ENCODE measurements at regions not wholly inside any gene's neighbourhood (a gene's known extent, or its start where the extent isn't known, plus 50 kb on each side); places are given as distances from the start of the nearest gene placed in this dataset.
"Not testable (repeated sequence)": the region's sequence is repeated elsewhere in the genome, so short reads cannot be mapped to it uniquely, and the experiment has no call there.

- H3K4me3 Mint-ChIP-seq = no peak overlapping the region
- no peak for DNase-seq
- H3K9me3 ChIP-seq (ENCODE audit: control insufficient read depth, low read length, poor library complexity, severe bottlenecking) = peaks cover 5% of the 10 kb centered on the region
- no peak overlapping the region for H3K27ac Mint-ChIP-seq
- no peaks in the 10 kb centered on the region for H3K4me1 Mint-ChIP-seq
- no peaks in the 10 kb centered on the region for H3K36me3 Mint-ChIP-seq (ENCODE audit: low read depth)
- no peaks in the 10 kb centered on the region for H3K27me3 Mint-ChIP-seq
- no peak for ATAC-seq
Observed at GRCh38 chr5:3092211-3092610, 340.7 kb upstream of the IRX2 start.

- no peaks in the 10 kb centered on the region for H3K27me3 Mint-ChIP-seq
- peaks cover 5% of the 10 kb centered on the region for H3K9me3 ChIP-seq (ENCODE audit: control insufficient read depth, low read length, poor library complexity, severe bottlenecking)
- H3K27ac Mint-ChIP-seq = no peak overlapping the region
- DNase-seq = no peak
- H3K4me3 Mint-ChIP-seq = no peak overlapping the region
- no peaks in the 10 kb centered on the region for H3K36me3 Mint-ChIP-seq (ENCODE audit: low read depth)
- H3K4me1 Mint-ChIP-seq = no peaks in the 10 kb centered on the region
- no peak for ATAC-seq
Observed at GRCh38 chr5:3091040-3091774, 339.7 kb upstream of the IRX2 start.

- H3K4me1 Mint-ChIP-seq; H3K27ac Mint-ChIP-seq; ATAC-seq; H3K36me3 Mint-ChIP-seq (ENCODE audit: low read depth); H3K9me3 ChIP-seq (ENCODE audit: control insufficient read depth, low read length, poor library complexity, severe bottlenecking); H3K27me3 Mint-ChIP-seq; H3K4me3 Mint-ChIP-seq; DNase-seq: not testable (repeated sequence)
Observed at GRCh38 chr5:3090305-3090704, 338.8 kb upstream of the IRX2 start.

GRCh38 chr5:3080366-3080765, 328.9 kb upstream of the IRX2 start:
- DNase-seq (no peak), ATAC-seq (no peak)
- no peaks in the 10 kb centered on the region for H3K27me3 Mint-ChIP-seq
- H3K9me3 ChIP-seq (ENCODE audit: control insufficient read depth, low read length, poor library complexity, severe bottlenecking) = no peaks in the 10 kb centered on the region
- H3K36me3 Mint-ChIP-seq (ENCODE audit: low read depth) = no peaks in the 10 kb centered on the region
- H3K4me1 Mint-ChIP-seq = no peaks in the 10 kb centered on the region
- H3K27ac Mint-ChIP-seq = no peak overlapping the region
- H3K4me3 Mint-ChIP-seq = no peak overlapping the region

- ATAC-seq (no peak), DNase-seq (no peak)
- H3K4me1 Mint-ChIP-seq = no peaks in the 10 kb centered on the region
- H3K4me3 Mint-ChIP-seq = no peak overlapping the region
- H3K27ac Mint-ChIP-seq = no peak overlapping the region
- no peaks in the 10 kb centered on the region for H3K27me3 Mint-ChIP-seq
- no peaks in the 10 kb centered on the region for H3K9me3 ChIP-seq (ENCODE audit: control insufficient read depth, low read length, poor library complexity, severe bottlenecking)
- no peaks in the 10 kb centered on the region for H3K36me3 Mint-ChIP-seq (ENCODE audit: low read depth)
Observed at GRCh38 chr5:3077684-3078083, 326.2 kb upstream of the IRX2 start.

GRCh38 chr5:3075309-3075708, 323.8 kb upstream of the IRX2 start:
- ATAC-seq = no peak
- Mint-ChIP-seq H3K27me3 (no peaks in the 10 kb centered on the region), H3K4me3 (no peak overlapping the region), H3K36me3 (ENCODE audit: low read depth) (no peaks in the 10 kb centered on the region), H3K4me1 (no peaks in the 10 kb centered on the region), H3K27ac (no peak overlapping the region)
- DNase-seq = no peak
- H3K9me3 ChIP-seq (ENCODE audit: control insufficient read depth, low read length, poor library complexity, severe bottlenecking) = no peaks in the 10 kb centered on the region

- H3K27ac Mint-ChIP-seq = no peak overlapping the region
- H3K4me1 Mint-ChIP-seq = no peaks in the 10 kb centered on the region
- no peak overlapping the region for H3K4me3 Mint-ChIP-seq
- no peak for DNase-seq
- H3K27me3 Mint-ChIP-seq = no peaks in the 10 kb centered on the region
- H3K36me3 Mint-ChIP-seq (ENCODE audit: low read depth) = no peaks in the 10 kb centered on the region
- no peaks in the 10 kb centered on the region for H3K9me3 ChIP-seq (ENCODE audit: control insufficient read depth, low read length, poor library complexity, severe bottlenecking)
- ATAC-seq = no peak
Observed at GRCh38 chr5:3068401-3068800, 316.9 kb upstream of the IRX2 start.

GRCh38 chr5:3060283-3060682, 308.8 kb upstream of the IRX2 start:
- H3K9me3 ChIP-seq (ENCODE audit: control insufficient read depth, low read length, poor library complexity, severe bottlenecking) = no peaks in the 10 kb centered on the region
- H3K4me1 Mint-ChIP-seq = no peaks in the 10 kb centered on the region
- ATAC-seq (no peak), DNase-seq (no peak)
- no peak overlapping the region for H3K4me3 Mint-ChIP-seq
- no peak overlapping the region for H3K27ac Mint-ChIP-seq
- no peaks in the 10 kb centered on the region for H3K27me3 Mint-ChIP-seq
- no peaks in the 10 kb centered on the region for H3K36me3 Mint-ChIP-seq (ENCODE audit: low read depth)

- no peak for ATAC-seq
- Mint-ChIP-seq H3K27ac (no peak overlapping the region), H3K4me3 (no peak overlapping the region), H3K36me3 (ENCODE audit: low read depth) (no peaks in the 10 kb centered on the region), H3K4me1 (no peaks in the 10 kb centered on the region), H3K27me3 (no peaks in the 10 kb centered on the region)
- H3K9me3 ChIP-seq (ENCODE audit: control insufficient read depth, low read length, poor library complexity, severe bottlenecking) = no peaks in the 10 kb centered on the region
- no peak for DNase-seq
Observed at GRCh38 chr5:3059488-3059887, 308.0 kb upstream of the IRX2 start.

- Mint-ChIP-seq H3K36me3 (ENCODE audit: low read depth) (no peaks in the 10 kb centered on the region), H3K4me1 (no peaks in the 10 kb centered on the region), H3K27me3 (no peaks in the 10 kb centered on the region)
Observed at GRCh38 chr5:3058942-3059341, 307.5 kb upstream of the IRX2 start.

GRCh38 chr5:3056866-3057265, 305.4 kb upstream of the IRX2 start:
- Mint-ChIP-seq H3K36me3 (ENCODE audit: low read depth) (peaks cover 2% of the 10 kb centered on the region), H3K4me3 (no peak overlapping the region), H3K27me3 (no peaks in the 10 kb centered on the region), H3K4me1 (no peaks in the 10 kb centered on the region), H3K27ac (no peak overlapping the region)
- DNase-seq (no peak), ATAC-seq (no peak)
- H3K9me3 ChIP-seq (ENCODE audit: control insufficient read depth, low read length, poor library complexity, severe bottlenecking) = no peaks in the 10 kb centered on the region

More at GRCh38 chr5:3058942-3059341, 307.5 kb upstream of the IRX2 start:
- Mint-ChIP-seq H3K4me3 (no peak overlapping the region), H3K27ac (no peak overlapping the region)
- no peaks in the 10 kb centered on the region for H3K9me3 ChIP-seq (ENCODE audit: control insufficient read depth, low read length, poor library complexity, severe bottlenecking)
- DNase-seq (no peak), ATAC-seq (no peak)

- no peak overlapping the region for H3K4me3 Mint-ChIP-seq
- no peaks in the 10 kb centered on the region for H3K4me1 Mint-ChIP-seq
- no peak overlapping the region for H3K27ac Mint-ChIP-seq
- DNase-seq = no peak
- ATAC-seq = no peak
- H3K27me3 Mint-ChIP-seq = no peaks in the 10 kb centered on the region
- H3K36me3 Mint-ChIP-seq (ENCODE audit: low read depth) = peaks cover 2% of the 10 kb centered on the region
- H3K9me3 ChIP-seq (ENCODE audit: control insufficient read depth, low read length, poor library complexity, severe bottlenecking) = peaks cover 8% of the 10 kb centered on the region
Observed at GRCh38 chr5:3051400-3051799, 299.9 kb upstream of the IRX2 start.

- peaks cover 2% of the 10 kb centered on the region for H3K36me3 Mint-ChIP-seq (ENCODE audit: low read depth)
- ATAC-seq = no peak
- no peaks in the 10 kb centered on the region for H3K27me3 Mint-ChIP-seq
- H3K27ac Mint-ChIP-seq = no peak overlapping the region
- DNase-seq = no peak
- H3K4me3 Mint-ChIP-seq = no peak overlapping the region
- H3K4me1 Mint-ChIP-seq = no peaks in the 10 kb centered on the region
- peaks cover 8% of the 10 kb centered on the region for H3K9me3 ChIP-seq (ENCODE audit: control insufficient read depth, low read length, poor library complexity, severe bottlenecking)
Observed at GRCh38 chr5:3050863-3051262, 299.4 kb upstream of the IRX2 start.

- H3K27me3 Mint-ChIP-seq = no peaks in the 10 kb centered on the region
- no peak overlapping the region for H3K4me3 Mint-ChIP-seq
- peaks cover 2% of the 10 kb centered on the region for H3K36me3 Mint-ChIP-seq (ENCODE audit: low read depth)
- no peaks in the 10 kb centered on the region for H3K4me1 Mint-ChIP-seq
- ATAC-seq (no peak), DNase-seq (no peak)
- H3K9me3 ChIP-seq (ENCODE audit: control insufficient read depth, low read length, poor library complexity, severe bottlenecking) = peaks cover 8% of the 10 kb centered on the region
- no peak overlapping the region for H3K27ac Mint-ChIP-seq
Observed at GRCh38 chr5:3049261-3049660, 297.8 kb upstream of the IRX2 start.
